ENCODE measurements at regions not wholly inside any gene's neighbourhood (a gene's known extent, or its start where the extent isn't known, plus 50 kb on each side); places are given as distances from the start of the nearest gene placed in this dataset.

DNA sequence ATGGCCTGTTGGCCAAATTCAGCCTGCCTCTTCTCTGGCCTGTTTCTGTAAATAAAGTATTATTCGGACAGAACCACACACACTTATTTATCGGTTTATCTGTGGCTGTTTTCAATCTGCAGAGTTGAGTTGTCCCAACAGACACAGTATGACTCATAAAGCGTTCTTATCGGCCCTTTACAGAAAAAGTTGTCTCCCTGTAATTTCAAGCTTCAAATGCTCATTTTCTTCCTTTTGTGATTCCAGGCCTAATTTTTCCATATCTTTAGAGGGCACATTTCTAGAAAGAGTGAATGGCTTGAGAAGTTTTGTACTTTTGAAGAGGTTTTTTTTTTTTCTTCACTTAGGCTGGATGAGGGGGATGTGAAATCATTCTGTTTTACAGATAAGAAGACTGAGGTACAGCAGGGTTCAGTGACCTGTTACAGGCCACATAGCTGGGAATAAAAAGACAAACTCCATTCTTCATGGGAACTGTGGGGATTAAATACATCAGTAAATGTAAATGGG, 440.9 kb downstream of the TSHZ3 start:
- DNase-seq (no peak), FAIRE-seq (no peak)
- H3K4me3 ChIP-seq (ENCODE audit: low read depth in 1 of 3, low read length in 3 of 3): no peak overlapping the region
- no peaks in the 10 kb centered on the region for H3K27me3 ChIP-seq (ENCODE audit: control insufficient read depth in 3 of 3, insufficient read depth in 3 of 3, low read length in 3 of 3)
- no peaks in the 10 kb centered on the region for H3K4me1 ChIP-seq (ENCODE audit: control insufficient read depth in 3 of 3, insufficient read depth in 2 of 3, low read depth in 1 of 3, low read length in 2 of 3)
- WGBS, 3 donors: 63 to 85% (median 72%) methylated on average over 4 of the region's 4 CpGs
- H3K36me3 ChIP-seq (ENCODE audit: control insufficient read depth in 3 of 3, insufficient read depth in 2 of 3, low read depth in 1 of 3, low read length in 3 of 3): no peaks in the 10 kb centered on the region
- no peaks in the 10 kb centered on the region for H3K9me3 ChIP-seq (ENCODE audit: control insufficient read depth in 2 of 2, insufficient read depth in 1 of 2, low read depth in 1 of 2, low read length in 1 of 2)
- no peak overlapping the region for H3K27ac ChIP-seq (ENCODE audit: low read depth in 1 of 3, low read length in 2 of 3)

DNA sequence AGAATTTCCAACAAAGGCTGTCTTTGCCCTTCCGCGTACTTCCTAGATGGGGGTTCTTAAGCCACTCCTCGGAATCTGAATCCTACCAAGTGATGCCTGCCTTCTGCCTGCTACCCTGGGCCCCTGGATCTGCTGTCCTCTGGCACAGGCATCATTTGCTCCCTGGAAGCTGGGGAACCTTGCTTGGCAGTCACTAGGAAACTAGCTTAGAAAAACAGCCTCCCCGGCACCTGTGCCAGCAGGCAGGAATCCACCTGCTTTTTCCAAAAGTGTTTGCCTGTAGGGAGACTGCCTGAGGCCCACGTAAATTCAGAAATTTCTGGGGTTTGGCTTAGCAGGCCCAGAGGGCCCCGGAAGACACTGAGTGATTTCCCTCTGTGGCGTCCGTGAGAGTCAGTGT, 442.4 kb downstream of the TSHZ3 start:
- no peak for FAIRE-seq
- no peaks in the 10 kb centered on the region for H3K9me3 ChIP-seq (ENCODE audit: control insufficient read depth in 2 of 2, insufficient read depth in 1 of 2, low read depth in 1 of 2, low read length in 1 of 2)
- no peaks in the 10 kb centered on the region for H3K27me3 ChIP-seq (ENCODE audit: control insufficient read depth in 3 of 3, insufficient read depth in 3 of 3, low read length in 3 of 3)
- 85 to 91% (median 91%) methylated on average over 8 of the region's 8 CpGs for WGBS, 3 donors
- H3K36me3 ChIP-seq (ENCODE audit: control insufficient read depth in 3 of 3, insufficient read depth in 2 of 3, low read depth in 1 of 3, low read length in 3 of 3): no peaks in the 10 kb centered on the region
- no peak overlapping the region for H3K4me3 ChIP-seq (ENCODE audit: low read depth in 1 of 3, low read length in 3 of 3)
- no peaks in the 10 kb centered on the region for H3K4me1 ChIP-seq (ENCODE audit: control insufficient read depth in 3 of 3, insufficient read depth in 2 of 3, low read depth in 1 of 3, low read length in 2 of 3)
- no peak overlapping the region for H3K27ac ChIP-seq (ENCODE audit: low read depth in 1 of 3, low read length in 2 of 3)
- DNase-seq: no peak

DNA sequence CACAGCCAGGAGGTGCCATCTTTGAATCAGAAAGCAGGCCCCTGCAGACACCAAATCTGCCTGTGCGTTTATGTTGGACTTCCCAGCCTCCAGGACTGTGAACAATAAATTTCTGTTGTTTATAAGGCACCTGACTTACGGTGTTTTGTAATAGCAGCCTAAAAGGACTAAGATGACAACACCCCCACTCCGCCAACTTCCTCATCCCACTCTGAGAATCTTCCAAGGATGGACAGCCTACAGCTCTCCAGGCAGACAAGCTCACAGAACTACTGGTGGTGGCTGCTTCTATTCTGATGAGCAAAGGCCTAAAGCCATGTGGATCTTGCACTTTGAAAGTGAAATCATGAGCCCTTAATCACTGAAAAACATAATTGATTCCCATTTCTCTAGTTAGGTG, 449.2 kb downstream of the TSHZ3 start:
- Histone ChIP-seq H3K36me3 (ENCODE audit: control insufficient read depth in 3 of 3, insufficient read depth in 2 of 3, low read depth in 1 of 3, low read length in 3 of 3) (no peaks in the 10 kb centered on the region), H3K27ac (ENCODE audit: low read depth in 1 of 3, low read length in 2 of 3) (no peak overlapping the region), H3K27me3 (ENCODE audit: control insufficient read depth in 3 of 3, insufficient read depth in 3 of 3, low read length in 3 of 3) (peaks cover 0 to 1% (median 0%) of the 10 kb centered on the region in 3 donors), H3K4me1 (ENCODE audit: control insufficient read depth in 3 of 3, insufficient read depth in 2 of 3, low read depth in 1 of 3, low read length in 2 of 3) (no peaks in the 10 kb centered on the region), H3K4me3 (ENCODE audit: low read depth in 1 of 3, low read length in 3 of 3) (no peak overlapping the region), H3K9me3 (ENCODE audit: control insufficient read depth in 2 of 2, insufficient read depth in 1 of 2, low read depth in 1 of 2, low read length in 1 of 2) (no peaks in the 10 kb centered on the region)
- 87 to 92% (median 87%) methylated on average over 3 of the region's 3 CpGs for WGBS, 3 donors
- FAIRE-seq (no peak), DNase-seq (no peak)

DNA sequence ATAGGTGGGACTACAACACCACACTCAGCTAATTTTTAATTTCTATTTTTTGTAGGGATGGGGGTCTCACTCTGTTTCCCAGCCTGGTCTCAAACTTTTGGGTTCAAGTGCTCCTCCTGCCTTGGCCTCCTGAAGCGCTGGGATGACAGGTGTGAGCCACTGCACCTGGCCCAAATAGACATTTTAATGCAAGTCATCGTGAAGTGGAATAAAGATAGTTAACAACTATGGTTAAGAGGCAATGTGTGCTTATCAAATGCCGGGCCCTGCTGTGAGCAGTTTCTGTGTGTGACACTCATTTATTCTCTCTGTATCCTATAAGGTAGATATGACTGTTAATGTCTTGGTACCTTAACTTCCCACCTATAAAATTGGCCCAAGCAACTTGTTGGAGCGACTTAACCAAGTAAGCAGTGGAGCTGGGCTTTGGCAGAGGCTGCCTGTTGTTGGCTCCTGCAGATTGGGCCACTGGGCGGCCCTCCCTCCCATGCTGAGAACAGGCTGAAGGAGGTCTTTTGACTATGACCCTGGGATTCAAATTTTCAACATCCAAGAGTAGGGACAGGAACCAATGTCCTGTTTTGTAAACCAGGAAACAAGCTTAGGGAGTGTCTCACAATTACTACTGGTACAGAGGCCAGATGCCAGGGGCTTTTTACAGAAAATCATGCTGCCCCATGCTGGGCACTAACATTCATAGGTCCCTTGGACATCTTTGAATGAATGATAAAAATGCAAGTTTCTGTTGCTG, 450.7 kb downstream of the TSHZ3 start:
- Histone ChIP-seq H3K27me3 (ENCODE audit: control insufficient read depth in 3 of 3, insufficient read depth in 3 of 3, low read length in 3 of 3) (peaks cover 0 to 3% (median 0%) of the 10 kb centered on the region in 3 donors), H3K36me3 (ENCODE audit: control insufficient read depth in 3 of 3, insufficient read depth in 2 of 3, low read depth in 1 of 3, low read length in 3 of 3) (no peaks in the 10 kb centered on the region), H3K4me3 (ENCODE audit: low read depth in 1 of 3, low read length in 3 of 3) (no peak overlapping the region), H3K4me1 (ENCODE audit: control insufficient read depth in 3 of 3, insufficient read depth in 2 of 3, low read depth in 1 of 3, low read length in 2 of 3) (no peaks in the 10 kb centered on the region), H3K27ac (ENCODE audit: low read depth in 1 of 3, low read length in 2 of 3) (no peak overlapping the region), H3K9me3 (ENCODE audit: control insufficient read depth in 2 of 2, insufficient read depth in 1 of 2, low read depth in 1 of 2, low read length in 1 of 2) (no peaks in the 10 kb centered on the region)
- no peak for FAIRE-seq
- DNase-seq: no peak
- 68 to 80% (median 73%) methylated on average over 5 of the region's 5 CpGs for WGBS, 3 donors

DNA sequence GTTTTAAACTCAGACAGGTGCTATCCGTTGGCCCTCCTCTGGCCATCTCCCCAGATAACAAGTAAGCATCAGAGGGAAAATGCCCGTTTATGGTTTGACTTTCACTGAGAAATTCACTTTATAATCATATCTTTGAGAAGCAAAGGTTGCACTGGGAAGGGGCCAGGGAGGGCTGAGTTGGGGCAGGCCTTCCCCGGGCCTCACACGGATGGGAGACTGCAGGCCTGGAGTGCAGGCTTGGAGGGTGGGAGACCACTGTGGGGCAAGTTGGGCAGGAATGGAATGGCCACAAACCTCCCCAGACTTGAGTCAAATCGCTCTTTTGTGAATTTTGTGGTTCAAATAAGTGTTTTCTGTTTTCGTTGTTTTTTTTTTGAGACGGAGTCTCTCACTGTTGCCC, 451.7 kb downstream of the TSHZ3 start:
- no peak for DNase-seq
- H3K4me1 ChIP-seq (ENCODE audit: control insufficient read depth in 3 of 3, insufficient read depth in 2 of 3, low read depth in 1 of 3, low read length in 2 of 3): no peaks in the 10 kb centered on the region
- H3K27me3 ChIP-seq (ENCODE audit: control insufficient read depth in 3 of 3, insufficient read depth in 3 of 3, low read length in 3 of 3): peaks cover 0 to 5% (median 0%) of the 10 kb centered on the region in 3 donors
- 74 to 86% (median 78%) methylated on average over 7 of the region's 7 CpGs for WGBS, 3 donors
- no peak overlapping the region for H3K27ac ChIP-seq (ENCODE audit: low read depth in 1 of 3, low read length in 2 of 3)
- H3K9me3 ChIP-seq (ENCODE audit: control insufficient read depth in 2 of 2, insufficient read depth in 1 of 2, low read depth in 1 of 2, low read length in 1 of 2): no peaks in the 10 kb centered on the region
- FAIRE-seq: no peak
- H3K4me3 ChIP-seq (ENCODE audit: low read depth in 1 of 3, low read length in 3 of 3): no peak overlapping the region
- no peaks in the 10 kb centered on the region for H3K36me3 ChIP-seq (ENCODE audit: control insufficient read depth in 3 of 3, insufficient read depth in 2 of 3, low read depth in 1 of 3, low read length in 3 of 3)

DNA sequence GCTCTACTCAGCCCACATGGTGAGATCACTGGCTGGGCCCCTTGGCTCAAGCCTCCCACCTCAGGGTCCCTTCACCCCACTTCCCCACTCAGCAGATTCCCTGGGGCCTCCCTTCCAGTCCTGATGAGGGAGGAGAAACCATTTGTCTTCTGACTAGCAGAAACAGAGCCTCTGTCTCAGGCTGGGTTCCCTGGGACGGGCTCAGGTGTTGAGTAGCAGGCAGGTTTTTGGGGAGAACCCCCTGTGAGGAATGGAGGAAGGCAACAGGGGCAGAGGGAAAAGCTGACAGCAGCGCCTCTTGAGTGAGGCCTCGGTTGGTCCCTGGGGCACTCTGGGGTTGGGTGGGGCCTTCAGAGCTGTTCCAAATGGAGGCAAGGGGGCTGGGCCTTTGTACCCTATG, 452.2 kb downstream of the TSHZ3 start:
- Histone ChIP-seq H3K27ac (ENCODE audit: low read depth in 1 of 3, low read length in 2 of 3) (no peak overlapping the region), H3K4me1 (ENCODE audit: control insufficient read depth in 3 of 3, insufficient read depth in 2 of 3, low read depth in 1 of 3, low read length in 2 of 3) (no peaks in the 10 kb centered on the region), H3K36me3 (ENCODE audit: control insufficient read depth in 3 of 3, insufficient read depth in 2 of 3, low read depth in 1 of 3, low read length in 3 of 3) (no peaks in the 10 kb centered on the region), H3K27me3 (ENCODE audit: control insufficient read depth in 3 of 3, insufficient read depth in 3 of 3, low read length in 3 of 3) (peaks cover 0 to 5% (median 0%) of the 10 kb centered on the region in 3 donors), H3K9me3 (ENCODE audit: control insufficient read depth in 2 of 2, insufficient read depth in 1 of 2, low read depth in 1 of 2, low read length in 1 of 2) (no peaks in the 10 kb centered on the region), H3K4me3 (ENCODE audit: low read depth in 1 of 3, low read length in 3 of 3) (no peak overlapping the region)
- WGBS, 3 donors: 78 to 87% (median 87%) methylated on average over 3 of the region's 3 CpGs
- FAIRE-seq (no peak), DNase-seq (no peak)

DNA sequence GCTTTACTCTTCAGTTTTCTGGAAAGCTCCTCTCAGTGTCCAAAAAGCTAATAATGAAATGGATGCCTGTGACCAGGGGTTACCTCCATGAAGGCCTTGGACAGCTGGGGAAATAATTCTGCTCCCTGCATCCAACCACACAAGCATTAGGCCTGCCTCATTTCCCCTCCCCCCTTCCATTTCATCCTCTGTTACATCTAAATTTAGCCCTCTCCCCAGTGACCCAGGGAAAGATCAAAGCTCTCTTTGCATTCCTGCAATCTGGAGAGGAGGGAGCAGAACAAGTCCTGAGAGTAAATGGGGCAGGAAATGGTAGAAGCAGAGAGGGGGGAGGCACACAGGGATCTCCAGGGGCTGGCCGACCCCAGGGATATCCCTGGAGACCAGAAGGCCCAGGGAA, 452.7 kb downstream of the TSHZ3 start:
- H3K27me3 ChIP-seq (ENCODE audit: control insufficient read depth in 3 of 3, insufficient read depth in 3 of 3, low read length in 3 of 3): peaks cover 0 to 5% (median 0%) of the 10 kb centered on the region in 3 donors
- no peaks in the 10 kb centered on the region for H3K9me3 ChIP-seq (ENCODE audit: control insufficient read depth in 2 of 2, insufficient read depth in 1 of 2, low read depth in 1 of 2, low read length in 1 of 2)
- FAIRE-seq (no peak), DNase-seq (no peak)
- no peak overlapping the region for H3K27ac ChIP-seq (ENCODE audit: low read depth in 1 of 3, low read length in 2 of 3)
- H3K36me3 ChIP-seq (ENCODE audit: control insufficient read depth in 3 of 3, insufficient read depth in 2 of 3, low read depth in 1 of 3, low read length in 3 of 3): no peaks in the 10 kb centered on the region
- H3K4me3 ChIP-seq (ENCODE audit: low read depth in 1 of 3, low read length in 3 of 3): no peak overlapping the region
- WGBS, 3 donors: 0 to 50% (median 48%) methylated on average over 1 of the region's 1 CpG
- no peaks in the 10 kb centered on the region for H3K4me1 ChIP-seq (ENCODE audit: control insufficient read depth in 3 of 3, insufficient read depth in 2 of 3, low read depth in 1 of 3, low read length in 2 of 3)

DNA sequence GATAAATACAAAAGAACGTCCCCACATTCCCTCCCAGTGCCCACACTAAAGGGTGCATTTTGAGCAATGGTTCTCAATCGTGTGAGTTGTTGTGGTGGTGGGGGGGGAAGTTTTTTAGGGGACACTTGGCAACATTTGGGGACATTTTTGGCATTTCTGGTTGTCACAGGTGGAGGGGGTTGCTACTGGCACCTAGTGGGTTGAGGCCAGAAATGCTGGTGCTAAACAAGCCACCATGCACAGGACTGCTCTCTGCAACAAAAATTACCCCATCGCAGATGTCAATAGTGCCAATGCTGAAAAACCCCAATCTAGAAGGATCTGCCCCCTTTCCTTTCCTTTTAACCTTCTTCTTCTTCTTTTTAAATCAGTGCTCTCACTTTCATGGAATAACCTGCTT, 453.3 kb downstream of the TSHZ3 start:
- no peaks in the 10 kb centered on the region for H3K9me3 ChIP-seq (ENCODE audit: control insufficient read depth in 2 of 2, insufficient read depth in 1 of 2, low read depth in 1 of 2, low read length in 1 of 2)
- H3K4me3 ChIP-seq (ENCODE audit: low read depth in 1 of 3, low read length in 3 of 3): no peak overlapping the region
- no peaks in the 10 kb centered on the region for H3K36me3 ChIP-seq (ENCODE audit: control insufficient read depth in 3 of 3, insufficient read depth in 2 of 3, low read depth in 1 of 3, low read length in 3 of 3)
- WGBS, 3 donors: 48 to 66% (median 59%) methylated on average over 3 of the region's 3 CpGs
- no peak overlapping the region for H3K27ac ChIP-seq (ENCODE audit: low read depth in 1 of 3, low read length in 2 of 3)
- DNase-seq: no peak
- FAIRE-seq: no peak
- H3K27me3 ChIP-seq (ENCODE audit: control insufficient read depth in 3 of 3, insufficient read depth in 3 of 3, low read length in 3 of 3): peaks cover 0 to 5% (median 0%) of the 10 kb centered on the region in 3 donors
- H3K4me1 ChIP-seq (ENCODE audit: control insufficient read depth in 3 of 3, insufficient read depth in 2 of 3, low read depth in 1 of 3, low read length in 2 of 3): no peaks in the 10 kb centered on the region

DNA sequence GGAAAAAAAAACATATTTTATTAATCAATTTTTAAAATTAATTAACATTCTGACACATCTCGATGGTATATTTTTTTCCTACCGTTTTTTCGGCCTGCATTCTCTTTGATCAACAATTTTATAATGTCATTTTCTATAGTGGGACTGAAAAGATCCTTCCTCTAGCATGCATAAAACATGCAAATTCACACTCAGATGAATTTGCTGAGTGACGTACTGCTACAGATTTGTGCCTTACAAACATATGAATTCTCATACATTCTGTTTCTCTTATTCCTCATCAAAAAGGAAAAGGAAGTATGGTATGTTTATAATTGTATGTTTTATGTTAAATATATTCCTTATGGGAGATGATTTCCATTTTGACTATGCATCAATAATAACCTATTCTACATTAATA, 458.2 kb downstream of the TSHZ3 start:
- Histone ChIP-seq H3K4me3 (ENCODE audit: low read depth in 1 of 3, low read length in 3 of 3) (no peak overlapping the region), H3K27me3 (ENCODE audit: control insufficient read depth in 3 of 3, insufficient read depth in 3 of 3, low read length in 3 of 3) (peaks cover 0 to 5% (median 0%) of the 10 kb centered on the region in 3 donors), H3K36me3 (ENCODE audit: control insufficient read depth in 3 of 3, insufficient read depth in 2 of 3, low read depth in 1 of 3, low read length in 3 of 3) (no peaks in the 10 kb centered on the region), H3K27ac (ENCODE audit: low read depth in 1 of 3, low read length in 2 of 3) (no peak overlapping the region), H3K4me1 (ENCODE audit: control insufficient read depth in 3 of 3, insufficient read depth in 2 of 3, low read depth in 1 of 3, low read length in 2 of 3) (no peaks in the 10 kb centered on the region), H3K9me3 (ENCODE audit: control insufficient read depth in 2 of 2, insufficient read depth in 1 of 2, low read depth in 1 of 2, low read length in 1 of 2) (no peaks in the 10 kb centered on the region)
- DNase-seq: no peak
- FAIRE-seq: no peak
- 78 to 88% (median 78%) methylated on average over 4 of the region's 4 CpGs for WGBS, 3 donors
